Trophoblast cell (in vitro differentiated cells and primary cell): ENCODE measurements at regions not wholly inside any gene's neighbourhood (a gene's known extent, or its start where the extent isn't known, plus 50 kb on each side); places are given as distances from the start of the nearest gene placed in this dataset.

ENCODE experiments used
- DNase-seq, 2 donors: peaks; one replicate each; pipeline ENCODE4 v3.0.0-alpha.2; 2016
- H2AFZ ChIP-seq: 2 replicates; pipeline ENCODE4 v1.6.1; 2013; ENCODE audit warnings: low read length, moderate library complexity, mild to moderate bottlenecking; ENCODE audit not compliant: insufficient read depth, poor library complexity
- H2AK5ac ChIP-seq: 2 replicates; pipeline ENCODE4 v1.6.1; 2013; ENCODE audit warnings: mild to moderate bottlenecking, low read length
- H2BK120ac ChIP-seq: 2 replicates; pipeline ENCODE4 v1.6.1; 2013; ENCODE audit warnings: low read length, mild to moderate bottlenecking, moderate library complexity; ENCODE audit not compliant: insufficient read depth, poor library complexity
- H2BK12ac ChIP-seq: 2 replicates; pipeline ENCODE4 v1.6.1; 2013; ENCODE audit warnings: mild to moderate bottlenecking, low read length, moderate library complexity
- H2BK5ac ChIP-seq: 2 replicates; pipeline ENCODE4 v1.6.1; 2013; ENCODE audit warnings: low read length, low read depth, moderate library complexity, mild to moderate bottlenecking; ENCODE audit not compliant: poor library complexity
- H3K14ac ChIP-seq: 2 replicates; pipeline ENCODE4 v1.6.1; 2013; ENCODE audit warnings: mild to moderate bottlenecking, low read length
- H3K18ac ChIP-seq: 2 replicates; pipeline ENCODE4 v1.6.1; 2013; ENCODE audit warnings: mild to moderate bottlenecking, low read length
- H3K23ac ChIP-seq: 2 replicates; pipeline ENCODE4 v1.6.1; 2013; ENCODE audit warnings: low read length
- H3K27ac ChIP-seq: 2 replicates; pipeline ENCODE4 v1.5.1; 2013; ENCODE audit warnings: low read depth, mild to moderate bottlenecking, inconsistent platforms, low read length, moderate library complexity
- H3K27me3 ChIP-seq: 2 replicates; pipeline ENCODE4 v1.6.1; 2013; ENCODE audit warnings: inconsistent platforms, mild to moderate bottlenecking, low read length, moderate library complexity; ENCODE audit not compliant: insufficient read depth
- H3K36me3 ChIP-seq, 2 experiments: 1 replicate in 1 of 2; 2 replicates in 1 of 2; pipeline ENCODE4 v1.6.1; 2013; ENCODE audit warnings: low read length in 2 of 2, mild to moderate bottlenecking in 2 of 2, moderate library complexity in 1 of 2; ENCODE audit not compliant: insufficient read depth in 2 of 2, control insufficient read depth in 1 of 2
- H3K4ac ChIP-seq: 2 replicates; pipeline ENCODE4 v1.6.1; 2013; ENCODE audit warnings: low read depth, mild to moderate bottlenecking, low read length, moderate library complexity
- H3K4me1 ChIP-seq, 2 experiments: 1 replicate in 1 of 2; 2 replicates in 1 of 2; pipeline ENCODE4 v1.6.1; 2013; ENCODE audit warnings: low read length in 2 of 2, mild to moderate bottlenecking in 2 of 2, moderate library complexity in 1 of 2; ENCODE audit not compliant: insufficient read depth in 2 of 2, control insufficient read depth in 1 of 2
- H3K4me2 ChIP-seq: 2 replicates; pipeline ENCODE4 v1.6.1; 2013; ENCODE audit warnings: inconsistent platforms, mild to moderate bottlenecking, low read length, moderate library complexity
- H3K4me3 ChIP-seq: 2 replicates; pipeline ENCODE4 v1.5.1; 2013; ENCODE audit warnings: mild to moderate bottlenecking, low read depth, low read length, inconsistent platforms
- H3K79me1 ChIP-seq: one replicate; pipeline ENCODE4 v1.6.1; 2013; ENCODE audit warnings: low read length
- H3K79me2 ChIP-seq: 2 replicates; pipeline ENCODE4 v1.6.1; 2013; ENCODE audit warnings: low read length, mild to moderate bottlenecking; ENCODE audit not compliant: control insufficient read depth, insufficient read depth, poor library complexity
- H3K9ac ChIP-seq: 2 replicates; pipeline ENCODE4 v1.6.1; 2013; ENCODE audit warnings: mild to moderate bottlenecking, low read length
- H3K9me3 ChIP-seq: 2 replicates; pipeline ENCODE4 v1.6.1; 2013; ENCODE audit warnings: low read depth, mild to moderate bottlenecking, control low read depth, inconsistent platforms, low read length; ENCODE audit not compliant: insufficient read depth
- H4K12ac ChIP-seq: 2 replicates; pipeline ENCODE4 v1.6.1; 2013; ENCODE audit warnings: low read depth, mild to moderate bottlenecking, low read length, moderate library complexity
- H4K8ac ChIP-seq: 2 replicates; pipeline ENCODE4 v1.6.1; 2013; ENCODE audit warnings: low read depth, mild to moderate bottlenecking, low read length, moderate library complexity
- H4K91ac ChIP-seq: one replicate; pipeline ENCODE4 v1.6.1; 2013; ENCODE audit warnings: low read depth, mild to moderate bottlenecking, low read length, moderate library complexity
- WGBS: extraction: QIAGEN DNeasy Blood & Tissue Kit; methylation state at CpG from one replicate; pipeline ENCODE4 v1.1.7; 2013; ENCODE audit warnings: missing lambda C conversion rate; ENCODE audit not compliant: insufficient read length, insufficient coverage; ENCODE audit errors: extremely low coverage; 5-methylcytosine and 5-hydroxymethylcytosine counted together

DNA sequence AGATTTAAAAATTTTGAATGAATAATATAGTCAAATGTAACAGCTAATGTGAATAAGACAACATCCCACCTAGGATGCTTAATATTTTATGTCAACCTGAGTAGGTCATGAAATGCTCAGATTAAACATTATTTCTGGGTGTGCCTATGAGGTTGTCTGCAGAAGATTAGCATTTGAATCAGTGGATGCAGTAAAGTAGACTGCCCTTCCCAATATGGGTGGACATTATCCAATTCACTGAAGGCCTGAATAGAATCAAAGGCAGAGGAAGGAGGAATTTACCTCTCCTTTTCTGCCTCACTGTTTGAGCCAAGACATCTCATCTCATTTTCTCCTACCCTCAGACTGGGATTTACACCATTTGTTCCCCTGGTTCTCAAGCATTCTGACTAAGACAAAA, 1582.3 kb downstream of the EFNA5 start:
- Histone ChIP-seq H3K4me1 (peaks cover 4% of the 10 kb centered on the region in 2 experiments), H3K23ac (no peak overlapping the region), H3K4me3 (no peak overlapping the region), H3K4me2 (no peak overlapping the region), H3K36me3 (no peaks in the 10 kb centered on the region), H3K79me1 (peaks cover 4% of the 10 kb centered on the region), H4K12ac (no peak overlapping the region), H3K14ac (no peak overlapping the region), H2BK12ac (peak overlapping the region; percentile 58), H3K9ac (no peak overlapping the region), H2BK5ac (no peak overlapping the region), H3K4ac (no peak overlapping the region), H2AK5ac (peak overlapping the region; percentile 62), H3K79me2 (no peaks in the 10 kb centered on the region), H2BK120ac (peak overlapping the region; percentile 83), H3K9me3 (no peaks in the 10 kb centered on the region), H2AFZ (no peak overlapping the region), H3K27me3 (no peaks in the 10 kb centered on the region), H4K8ac (no peak overlapping the region), H3K27ac (no peak overlapping the region), H3K18ac (no peak overlapping the region), H4K91ac (peak overlapping the region; percentile 14)
- DNase-seq, result no peak

- Histone ChIP-seq H2BK5ac (no peak overlapping the region), H2AFZ (no peak overlapping the region), H3K79me2 (no peaks in the 10 kb centered on the region), H3K18ac (no peak overlapping the region), H3K23ac (no peak overlapping the region), H4K91ac (no peak overlapping the region), H3K14ac (no peak overlapping the region), H3K9me3 (no peaks in the 10 kb centered on the region), H2BK12ac (no peak overlapping the region), H3K27ac (no peak overlapping the region), H3K79me1 (no peaks in the 10 kb centered on the region), H2BK120ac (no peak overlapping the region), H4K8ac (no peak overlapping the region), H3K4me3 (no peak overlapping the region), H3K9ac (no peak overlapping the region), H2AK5ac (no peak overlapping the region), H3K4me1 (no peaks in the 10 kb centered on the region), H3K36me3 (no peaks in the 10 kb centered on the region), H3K4me2 (no peak overlapping the region), H3K4ac (no peak overlapping the region), H4K12ac (no peak overlapping the region), H3K27me3 (no peaks in the 10 kb centered on the region)
- WGBS, result no CpG with 5 or more reads among the region's 2 CpGs
- DNase-seq, result no peak
Observed at GRCh38 chr5:106086352-106086751, 1584.4 kb downstream of the EFNA5 start.

DNA sequence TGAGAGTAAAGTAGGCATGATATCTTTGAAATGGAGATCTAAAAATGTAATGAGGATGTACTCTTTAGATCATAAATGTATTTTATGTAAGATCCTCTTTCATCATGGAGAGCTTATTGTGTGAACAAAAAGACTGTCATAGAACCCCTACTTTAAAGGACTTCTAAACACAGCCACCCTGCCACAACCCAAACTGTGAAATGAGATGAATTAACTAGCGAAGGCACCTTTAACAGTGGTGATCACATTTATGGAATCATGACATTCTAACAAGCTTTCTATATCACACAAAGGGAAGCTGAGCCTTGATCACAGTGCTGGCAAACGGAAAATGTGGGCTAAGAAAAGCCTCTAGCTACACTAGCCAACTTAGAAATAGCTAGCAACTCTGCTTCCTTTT, 1585.2 kb downstream of the EFNA5 start:
- Histone ChIP-seq H3K36me3 (no peaks in the 10 kb centered on the region), H3K23ac (no peak overlapping the region), H3K18ac (no peak overlapping the region), H2AK5ac (no peak overlapping the region), H3K79me2 (no peaks in the 10 kb centered on the region), H3K4me2 (no peak overlapping the region), H2AFZ (no peak overlapping the region), H2BK120ac (no peak overlapping the region), H3K14ac (no peak overlapping the region), H3K9me3 (no peaks in the 10 kb centered on the region), H2BK5ac (no peak overlapping the region), H3K4me3 (no peak overlapping the region), H3K27ac (no peak overlapping the region), H4K12ac (no peak overlapping the region), H3K79me1 (no peaks in the 10 kb centered on the region), H3K27me3 (no peaks in the 10 kb centered on the region), H3K4ac (no peak overlapping the region), H4K91ac (no peak overlapping the region), H3K4me1 (no peaks in the 10 kb centered on the region), H2BK12ac (no peak overlapping the region), H3K9ac (no peak overlapping the region), H4K8ac (no peak overlapping the region)
- no peak for DNase-seq
- WGBS, result no CpG with 5 or more reads among the region's 2 CpGs

GRCh38 chr5:106085136-106085535, 1585.6 kb downstream of the EFNA5 start:
- no peak overlapping the region for H3K4me2 ChIP-seq
- H2BK120ac ChIP-seq, result no peak overlapping the region
- WGBS, result no CpG with 5 or more reads among the region's 1 CpG
- no peak overlapping the region for H3K4ac ChIP-seq
- H2AFZ ChIP-seq, result no peak overlapping the region
- no peak overlapping the region for H2AK5ac ChIP-seq
- no peak overlapping the region for H4K8ac ChIP-seq
- no peaks in the 10 kb centered on the region for H3K79me2 ChIP-seq
- H4K91ac ChIP-seq, result no peak overlapping the region
- H2BK5ac ChIP-seq, result no peak overlapping the region
- no peak overlapping the region for H3K4me3 ChIP-seq
- H3K14ac ChIP-seq, result no peak overlapping the region
- no peak for DNase-seq
- no peaks in the 10 kb centered on the region for H3K9me3 ChIP-seq
- no peaks in the 10 kb centered on the region for H3K4me1 ChIP-seq
- no peak overlapping the region for H3K18ac ChIP-seq
- no peaks in the 10 kb centered on the region for H3K36me3 ChIP-seq
- H3K27me3 ChIP-seq, result no peaks in the 10 kb centered on the region
- H3K23ac ChIP-seq, result no peak overlapping the region
- no peak overlapping the region for H3K9ac ChIP-seq
- H3K27ac ChIP-seq, result no peak overlapping the region
- no peak overlapping the region for H2BK12ac ChIP-seq
- no peaks in the 10 kb centered on the region for H3K79me1 ChIP-seq
- H4K12ac ChIP-seq, result no peak overlapping the region
